H1 (cell line): ENCODE measurements at regions not wholly inside any gene's neighbourhood (a gene's known extent, or its start where the extent isn't known, plus 50 kb on each side); places are given as distances from the start of the nearest gene placed in this dataset.

Experiments used
- CTCF ChIA-PET: fragments of 300-600 bp; sonication (Branson Sonifier 250); formaldehyde crosslinking; loops from one replicate; lab custom pipeline; 2021; ENCODE audit not compliant: partially characterized antibody; lab: Charles Lee
- POLR2A ChIA-PET: fragments of 300-600 bp; sonication (Branson Sonifier 250); formaldehyde crosslinking; loops from one replicate; lab custom pipeline; 2021; ENCODE audit warnings: inconsistent platforms; ENCODE audit not compliant: partially characterized antibody; lab: Charles Lee
- DNase-seq, 2 experiments: peaks; one replicate each; pipeline versions ENCODE4 v3.0.0 to v3.0.0-alpha.2; 2010 to 2022; ENCODE audit warnings: low spot score in 2 of 2, low read depth in 1 of 2, mixed read lengths in 1 of 2
- FAIRE-seq: peaks from 2 replicates; lab custom pipeline; 2011; peaks lifted over from hg19 to GRCh38; lab: Jason Lieb, UNC
- H2AFZ ChIP-seq: 2 replicates; pipeline ENCODE4 v1.8.1; 2012; ENCODE audit warnings: low read length, inconsistent platforms
- H2AK5ac ChIP-seq: 2 replicates; pipeline ENCODE4 v1.6.1; 2013; ENCODE audit warnings: low read depth, low read length
- H2BK120ac ChIP-seq: replicated peaks from 2 replicates; pipeline ENCODE3; 2013; ENCODE audit warnings: low read depth, low read length, inconsistent platforms
- H2BK12ac ChIP-seq: 2 replicates; pipeline ENCODE4 v1.6.1; 2013; ENCODE audit warnings: low read depth, low read length
- H2BK15ac ChIP-seq: 2 replicates; pipeline ENCODE4 v1.6.1; 2013; ENCODE audit warnings: low read length
- H2BK20ac ChIP-seq: 2 replicates; pipeline ENCODE4 v1.6.1; 2013; ENCODE audit warnings: low read length
- H2BK5ac ChIP-seq: 2 replicates; pipeline ENCODE4 v1.6.1; 2013; ENCODE audit warnings: low read depth, low read length
- H3K14ac ChIP-seq: 2 replicates; pipeline ENCODE4 v1.6.1; 2013; ENCODE audit warnings: inconsistent platforms; ENCODE audit not compliant: insufficient read length
- H3K18ac ChIP-seq: 2 replicates; pipeline ENCODE4 v1.6.1; 2013; ENCODE audit warnings: low read length; ENCODE audit errors: extremely low read depth
- H3K23ac ChIP-seq: 2 replicates; pipeline ENCODE4 v1.6.1; 2013; ENCODE audit warnings: inconsistent platforms; ENCODE audit not compliant: insufficient read length
- H3K23me2 ChIP-seq: 2 replicates; pipeline ENCODE4 v1.6.1; 2013; ENCODE audit warnings: low read depth, low read length
- H3K27ac ChIP-seq: 2 replicates; pipeline ENCODE4 v1.6.1; 2011; ENCODE audit warnings: low read depth, low read length, inconsistent platforms
- H3K27me3 ChIP-seq, 4 experiments: replicated peaks in 1 of 4; 1 replicate in 1 of 4; 2 replicates in 3 of 4; pipeline versions ENCODE4 v1.6.1 to v1.8.1; 2011 to 2013; ENCODE audit warnings: low read length in 3 of 4, mild to moderate bottlenecking in 3 of 4, inconsistent platforms in 2 of 4, mixed read lengths in 2 of 4, moderate library complexity in 1 of 4; ENCODE audit not compliant: control insufficient read depth in 3 of 4, insufficient read depth in 3 of 4; ENCODE audit errors: extremely low read depth in 1 of 4
- H3K36me3 ChIP-seq, 4 experiments: 2 replicates each; pipeline versions ENCODE4 v1.6.1 to v1.8.1; 2011 to 2013; ENCODE audit warnings: mild to moderate bottlenecking in 4 of 4, low read length in 3 of 4, moderate library complexity in 2 of 4, control low read depth in 1 of 4, inconsistent platforms in 1 of 4; ENCODE audit not compliant: insufficient read depth in 4 of 4, control insufficient read depth in 2 of 4
- H3K4ac ChIP-seq: replicated peaks from 2 replicates; pipeline ENCODE3; 2013; ENCODE audit warnings: low read length, low read depth, mixed read lengths, inconsistent platforms; ENCODE audit not compliant: insufficient read length
- H3K4me1 ChIP-seq, 4 experiments: replicated peaks in 1 of 4; 1 replicate in 1 of 4; 2 replicates in 3 of 4; pipeline versions ENCODE4 v1.6.1 to v1.8.1; 2011 to 2013; ENCODE audit warnings: low read length in 3 of 4, inconsistent platforms in 2 of 4, mixed read lengths in 1 of 4; ENCODE audit not compliant: insufficient read depth in 4 of 4, control insufficient read depth in 3 of 4
- H3K4me2 ChIP-seq, 2 experiments: 2 replicates each; pipeline versions ENCODE4 v1.6.1 to v1.8.1; 2011 to 2013; ENCODE audit warnings: low read depth in 2 of 2, low read length in 2 of 2, control low read depth in 1 of 2, inconsistent platforms in 1 of 2, mild to moderate bottlenecking in 1 of 2; ENCODE audit not compliant: insufficient read depth in 1 of 2
- H3K4me3 ChIP-seq, 4 experiments: fragments of 200-600, 300-600 bp in 1 of 4; sonication (generic), shearing (Covaris generic), sonication (Bioruptor Twin) in 1 of 4; 2 replicates each; pipeline versions ENCODE4 v1.5.1 to v1.8.1; 2011 to 2016; ENCODE audit warnings: low read length in 4 of 4, low read depth in 3 of 4, control low read depth in 2 of 4, inconsistent platforms in 2 of 4, mild to moderate bottlenecking in 2 of 4, mixed read lengths in 1 of 4, moderate library complexity in 1 of 4; ENCODE audit not compliant: insufficient read depth in 2 of 4; ENCODE audit errors: extremely low read depth in 1 of 4
- H3K56ac ChIP-seq: replicated peaks from 2 replicates; pipeline ENCODE3; 2013; ENCODE audit warnings: low read depth, mild to moderate bottlenecking, mixed read lengths, low read length, inconsistent platforms; ENCODE audit not compliant: insufficient read length
- H3K79me1 ChIP-seq: 2 replicates; pipeline ENCODE4 v1.6.1; 2013; ENCODE audit warnings: low read depth, low read length, control low read depth
- H3K79me2 ChIP-seq, 2 experiments: 2 replicates each; pipeline versions ENCODE4 v1.6.1 to v1.8.1; 2012 to 2013; ENCODE audit warnings: low read length in 2 of 2, mild to moderate bottlenecking in 2 of 2, inconsistent platforms in 1 of 2; ENCODE audit not compliant: insufficient read depth in 2 of 2, control insufficient read depth in 1 of 2
- H3K9ac ChIP-seq, 4 experiments: replicated peaks in 1 of 4; 1 replicate in 1 of 4; 2 replicates in 3 of 4; pipeline versions ENCODE4 v1.6.1 to v1.8.1; 2011 to 2013; ENCODE audit warnings: low read depth in 3 of 4, low read length in 3 of 4, control low read depth in 2 of 4, mild to moderate bottlenecking in 2 of 4, moderate library complexity in 2 of 4, inconsistent platforms in 1 of 4; ENCODE audit errors: extremely low read depth in 1 of 4
- H3K9me3 ChIP-seq, 2 experiments: 2 replicates each; pipeline versions ENCODE4 v1.6.1 to v1.8.1; 2012 to 2013; ENCODE audit warnings: mild to moderate bottlenecking in 2 of 2, moderate library complexity in 2 of 2, control low read depth in 1 of 2, inconsistent platforms in 1 of 2, low read depth in 1 of 2, low read length in 1 of 2, mixed read lengths in 1 of 2; ENCODE audit not compliant: insufficient read depth in 2 of 2
- H4K20me1 ChIP-seq, 2 experiments: replicated peaks in 1 of 2; 2 replicates each; pipeline versions ENCODE3 to v1.8.1; 2011 to 2013; ENCODE audit warnings: inconsistent platforms in 2 of 2, low read length in 2 of 2, mild to moderate bottlenecking in 1 of 2; ENCODE audit not compliant: insufficient read depth in 2 of 2, control insufficient read depth in 1 of 2
- H4K5ac ChIP-seq: 2 replicates; pipeline ENCODE4 v1.6.1; 2013; ENCODE audit warnings: low read length, low read depth, mixed read lengths, inconsistent platforms; ENCODE audit not compliant: insufficient read length
- H4K8ac ChIP-seq: 2 replicates; pipeline ENCODE4 v1.8.0; 2013; ENCODE audit warnings: mild to moderate bottlenecking, moderate library complexity, low read length, inconsistent platforms; ENCODE audit not compliant: insufficient read depth; ENCODE audit errors: extremely low read depth
- H4K91ac ChIP-seq: replicated peaks from 2 replicates; pipeline ENCODE3; 2013; ENCODE audit warnings: low read length, mixed read lengths, inconsistent platforms; ENCODE audit not compliant: insufficient read length
- CHD2 ChIP-seq: IDR thresholded peaks from 2 replicates; pipeline ENCODE4 v1.6.1; 2012; ENCODE audit warnings: low read length, improper control_type of control experiment
- CREB1 ChIP-seq: IDR thresholded peaks from 2 replicates; pipeline ENCODE4 v1.6.1; 2012; ENCODE audit warnings: inconsistent platforms
- KDM5A ChIP-seq: fragments of 200-600 bp; IDR thresholded peaks from 2 replicates; pipeline ENCODE4 v1.7.1; 2012; ENCODE audit warnings: mild to moderate bottlenecking, low read length, inconsistent platforms, mixed read lengths
- RFX5 ChIP-seq: IDR thresholded peaks from 2 replicates; pipeline ENCODE4 v1.6.1; 2011; ENCODE audit warnings: low read depth, low read length, improper control_type of control experiment, borderline replicate concordance
- YY1 ChIP-seq: IDR thresholded peaks from 2 replicates; pipeline ENCODE4 v1.6.1; 2011; ENCODE audit warnings: low read depth, mild to moderate bottlenecking, low read length
- WGBS, 2 experiments: shearing (Covaris generic) in 1 of 2; methylation state at CpG; one replicate each; pipeline versions ENCODE4 v1.1.6 to v1.1.7; 2013 to 2015; ENCODE audit warnings: low lambda C conversion rate in 2 of 2, mixed read lengths in 2 of 2, inconsistent platforms in 1 of 2, low coverage in 1 of 2, missing lambda C conversion rate in 1 of 2; ENCODE audit not compliant: insufficient replicate concordance in 2 of 2, insufficient coverage in 1 of 2, insufficient read length in 1 of 2; ENCODE audit errors: extremely low coverage in 1 of 2, missing lambda C conversion rate in 1 of 2; 5-methylcytosine and 5-hydroxymethylcytosine counted together

GRCh38 chr11:32184041-32184722 is 93.3 kb downstream of the RCN1 start:
- no peak overlapping the region for H3K14ac ChIP-seq
- no peak for TF ChIP-seq KDM5A
- TF ChIP-seq YY1: peak; percentile 20; the same call in 1 of the 2 replicates
- no peak for TF ChIP-seq CHD2
- no peak for TF ChIP-seq RFX5
- no peak for TF ChIP-seq CREB1
- no peak overlapping the region for H4K8ac ChIP-seq
- WGBS, 2 experiments: 86% methylated on average over 6 of the region's 6 CpGs; no CpG with 5 or more reads in 1 of the 2 experiments
- H2BK15ac ChIP-seq: no peak overlapping the region
- H2AFZ ChIP-seq: no peak overlapping the region
- H3K4me3 ChIP-seq: no peak overlapping the region
- no peak for DNase-seq
- no peak overlapping the region for H2BK12ac ChIP-seq
- H2AK5ac ChIP-seq: no peak overlapping the region
- H3K27me3 ChIP-seq: no peaks in the 10 kb centered on the region
- no peaks in the 10 kb centered on the region for H3K36me3 ChIP-seq
- no peaks in the 10 kb centered on the region for H3K4me1 ChIP-seq
- no peak overlapping the region for H3K18ac ChIP-seq
- H3K27ac ChIP-seq: no peak overlapping the region
- no peaks in the 10 kb centered on the region for H3K9me3 ChIP-seq
- H2BK5ac ChIP-seq: no peak overlapping the region
- FAIRE-seq: no peak
- H3K23ac ChIP-seq: no peak overlapping the region
- H2BK20ac ChIP-seq: no peak overlapping the region
- peaks cover 2% of the 10 kb centered on the region; the same call in 1 of the 2 replicates for H3K23me2 ChIP-seq
- CTCF ChIA-PET: interaction anchor here (0.6 to 2.9 kb wide), 8 partner anchors 7 to 1078 kb away, joined by 3 to 21 read pairs (median 3); no protein-coding TSS in a partner anchor
- H4K20me1 ChIP-seq: no peaks in the 10 kb centered on the region
- no peak overlapping the region for H3K4me2 ChIP-seq
- H3K79me2 ChIP-seq: no peaks in the 10 kb centered on the region
- H3K79me1 ChIP-seq: no peaks in the 10 kb centered on the region
- H3K9ac ChIP-seq: no peak overlapping the region
- H2BK120ac ChIP-seq: no peak overlapping the region
- POLR2A ChIA-PET: no interaction called here
- no peak overlapping the region for H3K4ac ChIP-seq
- no peak overlapping the region for H4K5ac ChIP-seq
- H4K91ac ChIP-seq: no peak overlapping the region
- no peak overlapping the region for H3K56ac ChIP-seq
